ENCODE measurements at regions not wholly inside any gene's neighbourhood (a gene's known extent, or its start where the extent isn't known, plus 50 kb on each side); places are given as distances from the start of the nearest gene placed in this dataset.

GRCh38 chr4:183846951-183847350, 58.2 kb upstream of the STOX2 start:
- no peak for DNase-seq (ENCODE audit: low read depth in 2 of 2, low spot score in 1 of 2)

DNA sequence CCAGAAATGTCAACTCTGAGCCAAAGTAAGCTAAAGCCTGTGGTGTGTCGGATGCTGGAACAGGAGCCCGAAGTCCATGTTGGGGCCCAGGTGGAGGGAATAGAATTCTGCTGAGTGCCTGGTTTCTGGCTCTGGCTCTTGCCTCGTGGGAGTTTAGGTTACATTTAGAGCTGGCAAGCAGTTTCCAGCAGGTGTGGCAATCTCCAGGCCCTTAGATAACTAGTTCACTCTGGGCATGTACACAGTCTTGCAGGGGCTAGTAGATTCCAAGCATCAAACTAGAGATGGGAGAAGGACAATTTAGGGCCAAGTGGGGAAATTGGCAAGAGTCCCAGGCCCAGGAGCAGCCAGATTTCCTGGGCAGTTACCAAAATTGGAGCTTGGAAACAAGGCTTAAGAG, 56.3 kb upstream of the STOX2 start:
- DNase-seq (ENCODE audit: low read depth in 2 of 2, low spot score in 1 of 2) = no peak

GRCh38 chr4:183852910-183853547, 52.1 kb upstream of the STOX2 start:
- no peak for DNase-seq (ENCODE audit: low read depth in 2 of 2, low spot score in 1 of 2)

- no peak for DNase-seq (ENCODE audit: low read depth in 2 of 2, low spot score in 1 of 2)
Observed at GRCh38 chr4:183853548-183853940, 51.6 kb upstream of the STOX2 start.

Data from stimulated activated CD8-positive, alpha-beta memory T cell treated with anti-CD3 and anti-CD28 coated beads, Interleukin-4, amount 100 ng/mL, for 1 hour (primary cell).